H1 (cell line): ENCODE measurements at regions not wholly inside any gene's neighbourhood (a gene's known extent, or its start where the extent isn't known, plus 50 kb on each side); places are given as distances from the start of the nearest gene placed in this dataset.

ENCODE experiments used
- CTCF ChIA-PET: fragments of 300-600 bp; sonication (Branson Sonifier 250); formaldehyde crosslinking; loops from one replicate; lab custom pipeline; 2021; ENCODE audit not compliant: partially characterized antibody; lab: Charles Lee
- POLR2A ChIA-PET: fragments of 300-600 bp; sonication (Branson Sonifier 250); formaldehyde crosslinking; loops from one replicate; lab custom pipeline; 2021; ENCODE audit warnings: inconsistent platforms; ENCODE audit not compliant: partially characterized antibody; lab: Charles Lee
- DNase-seq, 2 experiments: peaks; one replicate each; pipeline versions ENCODE4 v3.0.0 to v3.0.0-alpha.2; 2010 to 2022; ENCODE audit warnings: low spot score in 2 of 2, low read depth in 1 of 2, mixed read lengths in 1 of 2
- FAIRE-seq: peaks from 2 replicates; lab custom pipeline; 2011; peaks lifted over from hg19 to GRCh38; lab: Jason Lieb, UNC
- H2AFZ ChIP-seq: 2 replicates; pipeline ENCODE4 v1.8.1; 2012; ENCODE audit warnings: low read length, inconsistent platforms
- H2AK5ac ChIP-seq: 2 replicates; pipeline ENCODE4 v1.6.1; 2013; ENCODE audit warnings: low read depth, low read length
- H2BK120ac ChIP-seq: replicated peaks from 2 replicates; pipeline ENCODE3; 2013; ENCODE audit warnings: low read depth, low read length, inconsistent platforms
- H2BK12ac ChIP-seq: 2 replicates; pipeline ENCODE4 v1.6.1; 2013; ENCODE audit warnings: low read depth, low read length
- H2BK15ac ChIP-seq: 2 replicates; pipeline ENCODE4 v1.6.1; 2013; ENCODE audit warnings: low read length
- H2BK20ac ChIP-seq: 2 replicates; pipeline ENCODE4 v1.6.1; 2013; ENCODE audit warnings: low read length
- H2BK5ac ChIP-seq: 2 replicates; pipeline ENCODE4 v1.6.1; 2013; ENCODE audit warnings: low read depth, low read length
- H3K14ac ChIP-seq: 2 replicates; pipeline ENCODE4 v1.6.1; 2013; ENCODE audit warnings: inconsistent platforms; ENCODE audit not compliant: insufficient read length
- H3K18ac ChIP-seq: 2 replicates; pipeline ENCODE4 v1.6.1; 2013; ENCODE audit warnings: low read length; ENCODE audit errors: extremely low read depth
- H3K23ac ChIP-seq: 2 replicates; pipeline ENCODE4 v1.6.1; 2013; ENCODE audit warnings: inconsistent platforms; ENCODE audit not compliant: insufficient read length
- H3K23me2 ChIP-seq: 2 replicates; pipeline ENCODE4 v1.6.1; 2013; ENCODE audit warnings: low read depth, low read length
- H3K27ac ChIP-seq: 2 replicates; pipeline ENCODE4 v1.6.1; 2011; ENCODE audit warnings: low read depth, low read length, inconsistent platforms
- H3K27me3 ChIP-seq, 4 experiments: replicated peaks in 1 of 4; 1 replicate in 1 of 4; 2 replicates in 3 of 4; pipeline versions ENCODE4 v1.6.1 to v1.8.1; 2011 to 2013; ENCODE audit warnings: low read length in 3 of 4, mild to moderate bottlenecking in 3 of 4, inconsistent platforms in 2 of 4, mixed read lengths in 2 of 4, moderate library complexity in 1 of 4; ENCODE audit not compliant: control insufficient read depth in 3 of 4, insufficient read depth in 3 of 4; ENCODE audit errors: extremely low read depth in 1 of 4
- H3K36me3 ChIP-seq, 4 experiments: 2 replicates each; pipeline versions ENCODE4 v1.6.1 to v1.8.1; 2011 to 2013; ENCODE audit warnings: mild to moderate bottlenecking in 4 of 4, low read length in 3 of 4, moderate library complexity in 2 of 4, control low read depth in 1 of 4, inconsistent platforms in 1 of 4; ENCODE audit not compliant: insufficient read depth in 4 of 4, control insufficient read depth in 2 of 4
- H3K4ac ChIP-seq: replicated peaks from 2 replicates; pipeline ENCODE3; 2013; ENCODE audit warnings: low read length, low read depth, mixed read lengths, inconsistent platforms; ENCODE audit not compliant: insufficient read length
- H3K4me1 ChIP-seq, 4 experiments: replicated peaks in 1 of 4; 1 replicate in 1 of 4; 2 replicates in 3 of 4; pipeline versions ENCODE4 v1.6.1 to v1.8.1; 2011 to 2013; ENCODE audit warnings: low read length in 3 of 4, inconsistent platforms in 2 of 4, mixed read lengths in 1 of 4; ENCODE audit not compliant: insufficient read depth in 4 of 4, control insufficient read depth in 3 of 4
- H3K4me2 ChIP-seq, 2 experiments: 2 replicates each; pipeline versions ENCODE4 v1.6.1 to v1.8.1; 2011 to 2013; ENCODE audit warnings: low read depth in 2 of 2, low read length in 2 of 2, control low read depth in 1 of 2, inconsistent platforms in 1 of 2, mild to moderate bottlenecking in 1 of 2; ENCODE audit not compliant: insufficient read depth in 1 of 2
- H3K4me3 ChIP-seq, 4 experiments: fragments of 200-600, 300-600 bp in 1 of 4; sonication (generic), shearing (Covaris generic), sonication (Bioruptor Twin) in 1 of 4; 2 replicates each; pipeline versions ENCODE4 v1.5.1 to v1.8.1; 2011 to 2016; ENCODE audit warnings: low read length in 4 of 4, low read depth in 3 of 4, control low read depth in 2 of 4, inconsistent platforms in 2 of 4, mild to moderate bottlenecking in 2 of 4, mixed read lengths in 1 of 4, moderate library complexity in 1 of 4; ENCODE audit not compliant: insufficient read depth in 2 of 4; ENCODE audit errors: extremely low read depth in 1 of 4
- H3K56ac ChIP-seq: replicated peaks from 2 replicates; pipeline ENCODE3; 2013; ENCODE audit warnings: low read depth, mild to moderate bottlenecking, mixed read lengths, low read length, inconsistent platforms; ENCODE audit not compliant: insufficient read length
- H3K79me1 ChIP-seq: 2 replicates; pipeline ENCODE4 v1.6.1; 2013; ENCODE audit warnings: low read depth, low read length, control low read depth
- H3K79me2 ChIP-seq, 2 experiments: 2 replicates each; pipeline versions ENCODE4 v1.6.1 to v1.8.1; 2012 to 2013; ENCODE audit warnings: low read length in 2 of 2, mild to moderate bottlenecking in 2 of 2, inconsistent platforms in 1 of 2; ENCODE audit not compliant: insufficient read depth in 2 of 2, control insufficient read depth in 1 of 2
- H3K9ac ChIP-seq, 4 experiments: replicated peaks in 1 of 4; 1 replicate in 1 of 4; 2 replicates in 3 of 4; pipeline versions ENCODE4 v1.6.1 to v1.8.1; 2011 to 2013; ENCODE audit warnings: low read depth in 3 of 4, low read length in 3 of 4, control low read depth in 2 of 4, mild to moderate bottlenecking in 2 of 4, moderate library complexity in 2 of 4, inconsistent platforms in 1 of 4; ENCODE audit errors: extremely low read depth in 1 of 4
- H3K9me3 ChIP-seq, 2 experiments: 2 replicates each; pipeline versions ENCODE4 v1.6.1 to v1.8.1; 2012 to 2013; ENCODE audit warnings: mild to moderate bottlenecking in 2 of 2, moderate library complexity in 2 of 2, control low read depth in 1 of 2, inconsistent platforms in 1 of 2, low read depth in 1 of 2, low read length in 1 of 2, mixed read lengths in 1 of 2; ENCODE audit not compliant: insufficient read depth in 2 of 2
- H4K20me1 ChIP-seq, 2 experiments: replicated peaks in 1 of 2; 2 replicates each; pipeline versions ENCODE3 to v1.8.1; 2011 to 2013; ENCODE audit warnings: inconsistent platforms in 2 of 2, low read length in 2 of 2, mild to moderate bottlenecking in 1 of 2; ENCODE audit not compliant: insufficient read depth in 2 of 2, control insufficient read depth in 1 of 2
- H4K5ac ChIP-seq: 2 replicates; pipeline ENCODE4 v1.6.1; 2013; ENCODE audit warnings: low read length, low read depth, mixed read lengths, inconsistent platforms; ENCODE audit not compliant: insufficient read length
- H4K8ac ChIP-seq: 2 replicates; pipeline ENCODE4 v1.8.0; 2013; ENCODE audit warnings: mild to moderate bottlenecking, moderate library complexity, low read length, inconsistent platforms; ENCODE audit not compliant: insufficient read depth; ENCODE audit errors: extremely low read depth
- H4K91ac ChIP-seq: replicated peaks from 2 replicates; pipeline ENCODE3; 2013; ENCODE audit warnings: low read length, mixed read lengths, inconsistent platforms; ENCODE audit not compliant: insufficient read length
- BCL11A ChIP-seq, 2 experiments: IDR thresholded peaks; one replicate each; pipeline ENCODE4 v1.6.1; 2011; ENCODE audit warnings: low read depth in 2 of 2, low read length in 2 of 2, mild to moderate bottlenecking in 2 of 2
- CBX8 ChIP-seq: fragments of 300-800, 300-1000 bp; sonication (generic); IDR thresholded peaks from 2 replicates; pipeline ENCODE4 v1.7.1; 2016; ENCODE audit warnings: low read depth, low read length, borderline replicate concordance
- CHD2 ChIP-seq: IDR thresholded peaks from 2 replicates; pipeline ENCODE4 v1.6.1; 2012; ENCODE audit warnings: low read length, improper control_type of control experiment
- EGR1 ChIP-seq: IDR thresholded peaks from 2 replicates; pipeline ENCODE4 v1.6.1; 2011; ENCODE audit warnings: low read depth, low read length, borderline replicate concordance
- FOSL1 ChIP-seq: IDR thresholded peaks from 2 replicates; pipeline ENCODE4 v1.6.1; 2011; ENCODE audit warnings: mild to moderate bottlenecking, low read depth, low read length, moderate library complexity; ENCODE audit not compliant: insufficient read depth
- GTF2F1 ChIP-seq: IDR thresholded peaks from 2 replicates; pipeline ENCODE4 v1.6.1; 2012; ENCODE audit warnings: low read depth, low read length, improper control_type of control experiment, borderline replicate concordance
- HDAC2 ChIP-seq, 2 experiments: fragments of 300-600 bp in 1 of 2; sonication (generic) in 1 of 2; IDR thresholded peaks; 2 replicates each; pipeline ENCODE4 v1.6.1; 2011 to 2012; ENCODE audit warnings: low read depth in 2 of 2, low read length in 2 of 2, mild to moderate bottlenecking in 2 of 2, moderate library complexity in 2 of 2, borderline replicate concordance in 1 of 2, inconsistent platforms in 1 of 2
- JUN ChIP-seq: IDR thresholded peaks from 2 replicates; pipeline ENCODE4 v1.6.1; 2011; ENCODE audit warnings: low read depth, mild to moderate bottlenecking, improper control_type of control experiment, low read length
- MAX ChIP-seq: IDR thresholded peaks from 2 replicates; pipeline ENCODE4 v1.6.1; 2012; ENCODE audit warnings: inconsistent platforms
- NRF1 ChIP-seq: IDR thresholded peaks from 2 replicates; pipeline ENCODE4 v1.6.1; 2011; ENCODE audit warnings: mild to moderate bottlenecking, low read depth, low read length, improper control_type of control experiment
- PHF8 ChIP-seq: fragments of 200-600 bp; sonication (generic); conservative IDR thresholded peaks from 2 replicates; pipeline ENCODE4 v1.7.1; 2012; ENCODE audit warnings: low read depth, mild to moderate bottlenecking, inconsistent platforms, low read length, moderate library complexity
- SAP30 ChIP-seq: fragments of 300-600 bp; sonication (generic); IDR thresholded peaks from 2 replicates; pipeline ENCODE4 v1.7.1; 2012; ENCODE audit warnings: low read length, moderate library complexity, mild to moderate bottlenecking, inconsistent platforms; ENCODE audit not compliant: insufficient read depth, insufficient replicate concordance
- SIRT6 ChIP-seq: IDR thresholded peaks from one replicate; pipeline ENCODE4 v1.7.1; 2012; ENCODE audit warnings: low read length, inconsistent platforms
- SIX5 ChIP-seq: IDR thresholded peaks from 2 replicates; pipeline ENCODE4 v1.6.1; 2011; ENCODE audit warnings: mild to moderate bottlenecking, low read depth, low read length
- SP4 ChIP-seq: IDR thresholded peaks from 2 replicates; pipeline ENCODE4 v1.6.1; 2012; ENCODE audit warnings: low read length, inconsistent platforms
- YY1 ChIP-seq: IDR thresholded peaks from 2 replicates; pipeline ENCODE4 v1.6.1; 2011; ENCODE audit warnings: low read depth, mild to moderate bottlenecking, low read length
- WGBS, 2 experiments: shearing (Covaris generic) in 1 of 2; methylation state at CpG; one replicate each; pipeline versions ENCODE4 v1.1.6 to v1.1.7; 2013 to 2015; ENCODE audit warnings: low lambda C conversion rate in 2 of 2, mixed read lengths in 2 of 2, inconsistent platforms in 1 of 2, low coverage in 1 of 2, missing lambda C conversion rate in 1 of 2; ENCODE audit not compliant: insufficient replicate concordance in 2 of 2, insufficient coverage in 1 of 2, insufficient read length in 1 of 2; ENCODE audit errors: extremely low coverage in 1 of 2, missing lambda C conversion rate in 1 of 2; 5-methylcytosine and 5-hydroxymethylcytosine counted together

GRCh38 chr2:82411071-82411470 is 2048.0 kb downstream of the SUCLG1 start:
- H3K79me2 ChIP-seq, result no peaks in the 10 kb centered on the region
- 0 out of 2 replicates have a peak, but pooled peaks cover 1% of the 10 kb centered on the region for H3K23me2 ChIP-seq
- H3K4me2 ChIP-seq, result no peak overlapping the region
- H4K91ac ChIP-seq, result no peak overlapping the region
- no peaks in the 10 kb centered on the region for H3K79me1 ChIP-seq
- ChIA-PET POLR2A (no interaction called here), CTCF (no interaction called here)
- no peak overlapping the region for H3K27ac ChIP-seq
- no peak for FAIRE-seq
- no peak overlapping the region for H3K23ac ChIP-seq
- no peak overlapping the region for H2BK120ac ChIP-seq
- H3K9ac ChIP-seq, result no peak overlapping the region
- no peak overlapping the region for H4K5ac ChIP-seq
- H2AFZ ChIP-seq, result no peak overlapping the region
- no peak overlapping the region for H3K4me3 ChIP-seq
- no peak overlapping the region for H2BK12ac ChIP-seq
- no peak for DNase-seq
- H3K14ac ChIP-seq, result no peak overlapping the region
- no peak overlapping the region for H3K56ac ChIP-seq
- H3K27me3 ChIP-seq, result peaks cover 0 to 1% (median 0%) of the 10 kb centered on the region in 4 experiments; a peak in 1 of 7 replicates
- WGBS, 2 experiments, result 98% methylated on average over 3 of the region's 3 CpGs; no CpG with 5 or more reads in 1 of the 2 experiments
- no peaks in the 10 kb centered on the region for H4K20me1 ChIP-seq
- H3K36me3 ChIP-seq, result no peaks in the 10 kb centered on the region
- H2BK20ac ChIP-seq, result no peak overlapping the region
- no peak overlapping the region for H3K18ac ChIP-seq
- H3K4me1 ChIP-seq, result no peaks in the 10 kb centered on the region
- no peak overlapping the region for H2BK15ac ChIP-seq
- no peak overlapping the region for H2BK5ac ChIP-seq
- H2AK5ac ChIP-seq, result no peak overlapping the region
- no peak overlapping the region for H3K4ac ChIP-seq
- peaks cover 0 to 3% of the 10 kb centered on the region in 2 experiments; a peak in 1 of 4 replicates for H3K9me3 ChIP-seq
- H4K8ac ChIP-seq, result no peak overlapping the region
- TF ChIP-seq CBX8, result no peak
- no peak for TF ChIP-seq YY1
- TF ChIP-seq HDAC2 (IDR thresholded peaks at IDR 0.05; ENCODE audit: borderline replicate concordance in 1 of 2, low read depth in 2 of 2, low read length in 2 of 2), result no peak
- TF ChIP-seq BCL11A (IDR thresholded peaks at IDR 0.05; ENCODE audit: low read depth in 2 of 2, low read length in 2 of 2), result no peak
- no peak for TF ChIP-seq EGR1
- no peak for TF ChIP-seq SIRT6
- no peak for TF ChIP-seq NRF1
- TF ChIP-seq FOSL1, result no peak
- TF ChIP-seq SAP30, result no peak
- TF ChIP-seq PHF8, result no peak
- no peak for TF ChIP-seq CHD2
- no peak for TF ChIP-seq MAX
- TF ChIP-seq GTF2F1, result no peak
- TF ChIP-seq JUN, result no peak
- TF ChIP-seq SP4, result no peak
- no peak for TF ChIP-seq SIX5
